ENCODE measurements at regions not wholly inside any gene's neighbourhood (a gene's known extent, or its start where the extent isn't known, plus 50 kb on each side); places are given as distances from the start of the nearest gene placed in this dataset.

DNA sequence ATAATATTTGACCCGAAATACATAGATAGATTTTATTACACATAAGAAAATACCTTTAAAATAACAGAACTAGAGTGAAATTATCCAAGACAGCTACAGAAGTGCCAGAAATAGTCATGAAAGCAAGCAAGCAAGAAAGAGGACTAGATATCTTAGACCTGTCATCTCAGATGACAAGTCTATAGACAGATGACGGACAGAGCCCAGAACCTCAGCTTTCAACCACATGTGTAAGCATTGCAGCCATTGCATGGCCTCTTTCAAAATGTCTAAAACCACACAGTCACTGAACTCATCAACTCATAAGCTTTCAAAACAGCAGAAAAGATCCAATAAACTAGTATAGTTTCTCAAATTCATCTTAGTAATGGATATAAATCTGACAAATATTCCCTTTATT lies 59.8 kb upstream of the FHIT start:
- DNase-seq: no peak
- 81 to 90% (median 87%) methylated on average over 2 of the region's 2 CpGs for WGBS, 5 donors

DNA sequence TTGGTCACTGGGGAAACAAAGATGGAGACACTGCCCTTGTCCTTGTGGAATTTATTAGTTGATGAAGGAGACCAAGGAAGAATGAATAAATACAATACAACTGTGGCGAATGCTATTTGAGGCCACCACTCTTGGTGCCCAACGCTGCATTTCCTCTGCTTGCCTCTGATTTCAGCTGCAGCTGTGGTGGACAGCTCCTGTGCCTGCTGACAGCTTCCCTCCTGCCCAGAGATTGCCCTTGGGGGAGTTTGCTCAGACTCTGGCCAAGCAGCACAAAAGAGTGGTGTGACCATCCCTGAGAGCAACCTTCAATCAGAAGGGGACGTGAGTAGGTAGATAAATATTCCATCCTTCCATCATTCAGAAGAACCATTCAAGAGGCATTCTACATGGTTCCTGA lies 64.6 kb upstream of the FHIT start:
- DNase-seq: peak in 1 of 2 donors; percentile 58
- H3K36me3 ChIP-seq: no peaks in the 10 kb centered on the region
- 29 to 53% (median 34%) methylated on average over 3 of the region's 3 CpGs for WGBS, 5 donors
- H3K9me3 ChIP-seq: no peaks in the 10 kb centered on the region
- no peaks in the 10 kb centered on the region for H3K4me1 ChIP-seq
- H3K27me3 ChIP-seq: no peaks in the 10 kb centered on the region
- intact Hi-C loops (cut with DNase I; ENCODE audit: low total_unique reads): no loop called here
- no peak overlapping the region for H3K4me3 ChIP-seq
- TF ChIP-seq EP300 (IDR thresholded peaks at IDR 0.05) (no peak), POLR2AphosphoS5 (IDR thresholded peaks at IDR 0.05) (no peak), POLR2A (IDR thresholded peaks at IDR 0.05) (no peak)
- TF ChIP-seq, protein P1, sequence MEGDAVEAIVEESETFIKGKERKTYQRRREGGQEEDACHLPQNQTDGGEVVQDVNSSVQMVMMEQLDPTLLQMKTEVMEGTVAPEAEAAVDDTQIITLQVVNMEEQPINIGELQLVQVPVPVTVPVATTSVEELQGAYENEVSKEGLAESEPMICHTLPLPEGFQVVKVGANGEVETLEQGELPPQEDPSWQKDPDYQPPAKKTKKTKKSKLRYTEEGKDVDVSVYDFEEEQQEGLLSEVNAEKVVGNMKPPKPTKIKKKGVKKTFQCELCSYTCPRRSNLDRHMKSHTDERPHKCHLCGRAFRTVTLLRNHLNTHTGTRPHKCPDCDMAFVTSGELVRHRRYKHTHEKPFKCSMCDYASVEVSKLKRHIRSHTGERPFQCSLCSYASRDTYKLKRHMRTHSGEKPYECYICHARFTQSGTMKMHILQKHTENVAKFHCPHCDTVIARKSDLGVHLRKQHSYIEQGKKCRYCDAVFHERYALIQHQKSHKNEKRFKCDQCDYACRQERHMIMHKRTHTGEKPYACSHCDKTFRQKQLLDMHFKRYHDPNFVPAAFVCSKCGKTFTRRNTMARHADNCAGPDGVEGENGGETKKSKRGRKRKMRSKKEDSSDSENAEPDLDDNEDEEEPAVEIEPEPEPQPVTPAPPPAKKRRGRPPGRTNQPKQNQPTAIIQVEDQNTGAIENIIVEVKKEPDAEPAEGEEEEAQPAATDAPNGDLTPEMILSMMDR (IDR thresholded peaks at IDR 0.05): no peak
- no peak overlapping the region for H3K27ac ChIP-seq

More for the DNA sequence above, 59.8 kb upstream of the FHIT start:
- Histone ChIP-seq H3K27ac (no peak overlapping the region), H3K36me3 (no peaks in the 10 kb centered on the region), H3K4me1 (no peaks in the 10 kb centered on the region), H3K9me3 (no peaks in the 10 kb centered on the region), H3K27me3 (no peaks in the 10 kb centered on the region), H3K4me3 (no peak overlapping the region)
- TF ChIP-seq POLR2AphosphoS5 (IDR thresholded peaks at IDR 0.05): no peak
- TF ChIP-seq POLR2A (IDR thresholded peaks at IDR 0.05): no peak
- TF ChIP-seq, protein P1 (IDR thresholded peaks at IDR 0.05): no peak
- no peak for TF ChIP-seq EP300 (IDR thresholded peaks at IDR 0.05)
- intact Hi-C loops (cut with DNase I; ENCODE audit: low total_unique reads): no loop called here

GRCh38 chr3:61323094-61323493 lies 71.8 kb upstream of the FHIT start:
- WGBS, 5 donors: 51 to 67% (median 63%) methylated on average over 3 of the region's 3 CpGs
- intact Hi-C loops (cut with DNase I; ENCODE audit: low total_unique reads): no loop called here
- no peak overlapping the region for H3K27ac ChIP-seq

DNA sequence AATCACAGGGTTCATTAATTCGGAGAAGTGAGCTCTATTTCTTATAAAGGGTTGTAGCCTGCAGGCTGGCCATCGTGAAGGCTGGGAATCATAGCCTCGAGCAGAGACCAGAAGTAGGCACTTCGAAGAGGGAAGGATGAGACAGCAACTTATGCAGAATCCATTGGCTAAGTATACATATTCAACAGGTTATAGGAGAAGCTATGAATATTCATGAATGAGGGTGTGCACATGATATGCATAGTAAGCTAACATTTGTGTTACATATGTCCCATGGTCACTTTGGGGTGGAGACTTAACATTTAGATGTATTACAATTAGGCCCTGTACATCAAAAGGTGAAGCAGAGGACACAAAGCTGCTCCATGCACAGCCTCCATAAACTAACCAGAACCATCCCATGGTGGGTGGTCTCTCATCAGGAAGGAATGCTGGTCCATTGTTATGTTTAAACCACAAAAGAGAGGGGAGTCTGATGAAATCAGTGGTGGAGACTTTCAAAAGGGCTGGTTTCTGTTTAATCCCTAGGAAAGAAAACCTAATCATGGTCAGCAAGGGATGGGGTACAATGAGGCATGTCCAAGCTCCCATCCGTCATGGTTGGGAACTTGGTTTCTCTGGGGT lies 80.8 kb upstream of the FHIT start:
- Histone ChIP-seq H3K27me3 (no peaks in the 10 kb centered on the region), H3K36me3 (no peaks in the 10 kb centered on the region), H3K4me3 (no peak overlapping the region), H3K9me3 (no peaks in the 10 kb centered on the region), H3K4me1 (no peaks in the 10 kb centered on the region), H3K27ac (no peak overlapping the region)
- WGBS, 5 donors: 86 to 92% (median 89%) methylated on average over 5 of the region's 5 CpGs
- TF ChIP-seq POLR2A (IDR thresholded peaks at IDR 0.05) (no peak), POLR2AphosphoS5 (IDR thresholded peaks at IDR 0.05) (no peak), EP300 (IDR thresholded peaks at IDR 0.05) (no peak)
- TF ChIP-seq, protein P1 (IDR thresholded peaks at IDR 0.05): no peak
- intact Hi-C loops (cut with DNase I; ENCODE audit: low total_unique reads): no loop called here
- DNase-seq: no peak

More at GRCh38 chr3:61323094-61323493, 71.8 kb upstream of the FHIT start:
- TF ChIP-seq POLR2A (IDR thresholded peaks at IDR 0.05): no peak
- TF ChIP-seq POLR2AphosphoS5 (IDR thresholded peaks at IDR 0.05): no peak
- TF ChIP-seq EP300 (IDR thresholded peaks at IDR 0.05): no peak
- TF ChIP-seq, protein P1 (IDR thresholded peaks at IDR 0.05): no peak
- H3K4me3 ChIP-seq: no peak overlapping the region
- H3K27me3 ChIP-seq: no peaks in the 10 kb centered on the region
- no peaks in the 10 kb centered on the region for H3K36me3 ChIP-seq
- H3K9me3 ChIP-seq: no peaks in the 10 kb centered on the region
- peak in 1 of 2 donors; percentile 16 for DNase-seq
- H3K4me1 ChIP-seq: peaks cover 0 to 9% (median 0%) of the 10 kb centered on the region in 4 donors

All from stomach (tissue), 8 donors.